ENCODE measurements at regions not wholly inside any gene's neighbourhood (a gene's known extent, or its start where the extent isn't known, plus 50 kb on each side); places are given as distances from the start of the nearest gene placed in this dataset.

DNA sequence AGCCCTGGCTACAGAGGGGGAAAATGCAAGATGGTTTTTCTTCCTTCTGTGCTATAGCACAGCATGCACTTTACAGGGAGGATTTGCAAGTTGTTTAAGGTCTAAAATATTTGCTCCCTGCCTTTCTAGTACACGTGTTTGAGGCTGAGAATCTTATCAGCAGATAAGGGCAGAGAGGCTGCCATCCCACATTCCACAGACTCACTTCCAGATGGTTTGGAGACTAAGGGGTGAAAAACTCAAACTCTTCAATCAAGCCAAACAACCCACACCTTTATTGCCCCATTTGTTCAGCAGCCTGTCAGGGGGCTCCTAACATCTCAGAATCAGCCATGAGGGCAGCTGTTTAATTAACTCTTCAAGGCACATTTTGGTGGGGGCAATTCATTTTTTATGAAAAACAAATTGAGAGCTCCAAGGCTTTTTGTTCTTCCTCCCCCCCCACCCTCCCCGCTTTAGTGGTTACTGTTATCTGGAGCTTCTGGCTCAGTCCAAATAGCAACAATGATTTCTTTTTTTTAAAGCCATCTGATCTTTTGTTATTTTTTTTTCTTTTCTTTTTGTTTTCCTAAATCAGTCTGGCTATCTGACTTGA, 242.6 kb upstream of the NT5C1B start:
- TF ChIP-seq SALL2 (tag by site-specific recombination; IDR thresholded peaks at IDR 0.05; ENCODE audit: borderline replicate concordance) (no peak), ZNF114 (tag by site-specific recombination; IDR thresholded peaks at IDR 0.05) (no peak), ZNF521 (tag by site-specific recombination; IDR thresholded peaks at IDR 0.05) (no peak), GFI1B (tag by site-specific recombination; IDR thresholded peaks at IDR 0.05) (no peak), SETDB1 (IDR thresholded peaks at IDR 0.05; ENCODE audit: insufficient read length, low read length) (no peak), ZIC2 (tag by site-specific recombination; IDR thresholded peaks at IDR 0.05) (no peak), ZNF501 (tag by site-specific recombination; IDR thresholded peaks at IDR 0.05) (no peak), ZNF302 (tag by site-specific recombination; IDR thresholded peaks at IDR 0.05; ENCODE audit: low read depth) (no peak), ZSCAN18 (tag by site-specific recombination; IDR thresholded peaks at IDR 0.05) (no peak)
- TF ChIP-seq, protein P1, sequence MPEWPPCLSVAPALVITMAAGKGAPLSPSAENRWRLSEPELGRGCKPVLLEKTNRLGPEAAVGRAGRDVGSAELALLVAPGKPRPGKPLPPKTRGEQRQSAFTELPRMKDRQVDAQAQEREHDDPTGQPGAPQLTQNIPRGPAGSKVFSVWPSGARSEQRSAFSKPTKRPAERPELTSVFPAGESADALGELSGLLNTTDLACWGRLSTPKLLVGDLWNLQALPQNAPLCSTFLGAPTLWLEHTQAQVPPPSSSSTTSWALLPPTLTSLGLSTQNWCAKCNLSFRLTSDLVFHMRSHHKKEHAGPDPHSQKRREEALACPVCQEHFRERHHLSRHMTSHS (tag by site-specific recombination; IDR thresholded peaks at IDR 0.05), result no peak
- TF ChIP-seq, protein P2, sequence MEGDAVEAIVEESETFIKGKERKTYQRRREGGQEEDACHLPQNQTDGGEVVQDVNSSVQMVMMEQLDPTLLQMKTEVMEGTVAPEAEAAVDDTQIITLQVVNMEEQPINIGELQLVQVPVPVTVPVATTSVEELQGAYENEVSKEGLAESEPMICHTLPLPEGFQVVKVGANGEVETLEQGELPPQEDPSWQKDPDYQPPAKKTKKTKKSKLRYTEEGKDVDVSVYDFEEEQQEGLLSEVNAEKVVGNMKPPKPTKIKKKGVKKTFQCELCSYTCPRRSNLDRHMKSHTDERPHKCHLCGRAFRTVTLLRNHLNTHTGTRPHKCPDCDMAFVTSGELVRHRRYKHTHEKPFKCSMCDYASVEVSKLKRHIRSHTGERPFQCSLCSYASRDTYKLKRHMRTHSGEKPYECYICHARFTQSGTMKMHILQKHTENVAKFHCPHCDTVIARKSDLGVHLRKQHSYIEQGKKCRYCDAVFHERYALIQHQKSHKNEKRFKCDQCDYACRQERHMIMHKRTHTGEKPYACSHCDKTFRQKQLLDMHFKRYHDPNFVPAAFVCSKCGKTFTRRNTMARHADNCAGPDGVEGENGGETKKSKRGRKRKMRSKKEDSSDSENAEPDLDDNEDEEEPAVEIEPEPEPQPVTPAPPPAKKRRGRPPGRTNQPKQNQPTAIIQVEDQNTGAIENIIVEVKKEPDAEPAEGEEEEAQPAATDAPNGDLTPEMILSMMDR (tag by site-specific recombination; IDR thresholded peaks at IDR 0.05), result no peak

Measured in HEK293 (cell line).